ENCODE measurements at regions not wholly inside any gene's neighbourhood (a gene's known extent, or its start where the extent isn't known, plus 50 kb on each side); places are given as distances from the start of the nearest gene placed in this dataset.

GRCh38 chr5:68846828-68847227, 247.0 kb upstream of the SLC30A5 start:
- TF ChIP-seq CTCF (IDR thresholded peaks at IDR 0.05) (no peak), ZFX (IDR thresholded peaks at IDR 0.05; ENCODE audit: borderline replicate concordance) (no peak)
